ENCODE measurements at regions not wholly inside any gene's neighbourhood (a gene's known extent, or its start where the extent isn't known, plus 50 kb on each side); places are given as distances from the start of the nearest gene placed in this dataset.

GRCh38 chr13:80718970-80719369 is 378.0 kb upstream of the SPRY2 start:
- Histone ChIP-seq H3K9me3 (ENCODE audit: low read length) (no peaks in the 10 kb centered on the region), H3K36me3 (ENCODE audit: low read depth, low read length) (no peaks in the 10 kb centered on the region), H3K4me1 (ENCODE audit: insufficient read depth, low read length) (no peaks in the 10 kb centered on the region), H3F3A (ENCODE audit: low read length, unreplicated experiment) (no peaks in the 10 kb centered on the region), H3K27ac (ENCODE audit: low read length) (no peak overlapping the region), H3K4me3 (ENCODE audit: low read length) (no peak overlapping the region), H3K9me2 (replicated peaks; ENCODE audit: low read length) (no peaks in the 10 kb centered on the region), H3K4me2 (ENCODE audit: low read length) (no peak overlapping the region), H3K9ac (ENCODE audit: low read length) (no peak overlapping the region), H3K79me2 (ENCODE audit: low read length) (no peaks in the 10 kb centered on the region), H4K20me1 (ENCODE audit: low read length) (no peaks in the 10 kb centered on the region), H3K27me3 (ENCODE audit: low read length) (no peaks in the 10 kb centered on the region), H2AFZ (ENCODE audit: low read length) (no peak overlapping the region)
- ATAC-seq (no peak), DNase-seq (no peak)
- intact Hi-C loops (cut with micrococcal nuclease), result no loop called here
- TF ChIP-seq EZH2 (IDR thresholded peaks at IDR 0.05; ENCODE audit: low read length, unreplicated experiment) (no peak), CTCF (conservative IDR thresholded peaks at IDR 0.05; ENCODE audit: low read depth, low read length) (no peak), EZH2phosphoT487 (IDR thresholded peaks at IDR 0.05; ENCODE audit: borderline replicate concordance, low read length) (no peak)
- ChIA-PET POLR2A (ENCODE audit: unreplicated experiment) (no interaction called here), CTCF (no interaction called here)
- no TSS peak for BruUV-seq (replicated peaks)

- Histone ChIP-seq H3K79me2 (ENCODE audit: low read length) (no peaks in the 10 kb centered on the region), H3K27ac (ENCODE audit: low read length) (no peak overlapping the region), H3K9me3 (ENCODE audit: low read length) (no peaks in the 10 kb centered on the region), H3F3A (ENCODE audit: low read length, unreplicated experiment) (no peaks in the 10 kb centered on the region), H3K4me3 (ENCODE audit: low read length) (no peak overlapping the region), H3K4me1 (ENCODE audit: insufficient read depth, low read length) (no peaks in the 10 kb centered on the region), H2AFZ (ENCODE audit: low read length) (no peak overlapping the region), H3K4me2 (ENCODE audit: low read length) (no peak overlapping the region), H3K36me3 (ENCODE audit: low read depth, low read length) (no peaks in the 10 kb centered on the region), H3K9ac (ENCODE audit: low read length) (no peak overlapping the region), H4K20me1 (ENCODE audit: low read length) (no peaks in the 10 kb centered on the region), H3K27me3 (ENCODE audit: low read length) (no peaks in the 10 kb centered on the region), H3K9me2 (replicated peaks; ENCODE audit: low read length) (no peaks in the 10 kb centered on the region)
- no peak for ATAC-seq
- BruUV-seq (replicated peaks), result no TSS peak
- CTCF ChIA-PET, result no interaction called here
- POLR2A ChIA-PET (ENCODE audit: unreplicated experiment), result no interaction called here
- no peak for TF ChIP-seq EZH2 (IDR thresholded peaks at IDR 0.05; ENCODE audit: low read length, unreplicated experiment)
- no peak for TF ChIP-seq CTCF (conservative IDR thresholded peaks at IDR 0.05; ENCODE audit: low read depth, low read length)
- TF ChIP-seq EZH2phosphoT487 (IDR thresholded peaks at IDR 0.05; ENCODE audit: borderline replicate concordance, low read length), result no peak
- intact Hi-C loops (cut with micrococcal nuclease), result no loop called here
- no peak for DNase-seq
Measured at GRCh38 chr13:80717776-80718175, 376.9 kb upstream of the SPRY2 start.

- CTCF ChIA-PET, result no interaction called here
- ATAC-seq, result no peak
- no TSS peak for BruUV-seq (replicated peaks)
Measured at GRCh38 chr13:80716610-80717081, 375.7 kb upstream of the SPRY2 start.

More at GRCh38 chr13:80716610-80717081, 375.7 kb upstream of the SPRY2 start:
- Histone ChIP-seq H3K79me2 (ENCODE audit: low read length) (no peaks in the 10 kb centered on the region), H2AFZ (ENCODE audit: low read length) (no peak overlapping the region), H3K36me3 (ENCODE audit: low read depth, low read length) (no peaks in the 10 kb centered on the region), H3K27ac (ENCODE audit: low read length) (no peak overlapping the region), H3K4me1 (ENCODE audit: insufficient read depth, low read length) (no peaks in the 10 kb centered on the region), H3K4me3 (ENCODE audit: low read length) (no peak overlapping the region), H3F3A (ENCODE audit: low read length, unreplicated experiment) (no peaks in the 10 kb centered on the region), H3K9ac (ENCODE audit: low read length) (no peak overlapping the region), H3K27me3 (ENCODE audit: low read length) (no peaks in the 10 kb centered on the region), H3K9me3 (ENCODE audit: low read length) (no peaks in the 10 kb centered on the region), H4K20me1 (ENCODE audit: low read length) (no peaks in the 10 kb centered on the region), H3K9me2 (replicated peaks; ENCODE audit: low read length) (no peaks in the 10 kb centered on the region), H3K4me2 (ENCODE audit: low read length) (no peak overlapping the region)
- intact Hi-C loops (cut with micrococcal nuclease), result no loop called here
- DNase-seq, result no peak
- POLR2A ChIA-PET (ENCODE audit: unreplicated experiment), result no interaction called here
- TF ChIP-seq CTCF (conservative IDR thresholded peaks at IDR 0.05; ENCODE audit: low read depth, low read length), result no peak
- TF ChIP-seq EZH2phosphoT487 (IDR thresholded peaks at IDR 0.05; ENCODE audit: borderline replicate concordance, low read length), result no peak
- TF ChIP-seq EZH2 (IDR thresholded peaks at IDR 0.05; ENCODE audit: low read length, unreplicated experiment), result no peak
